Bone marrow (tissue), 2 donors: ENCODE measurements at regions not wholly inside any gene's neighbourhood (a gene's known extent, or its start where the extent isn't known, plus 50 kb on each side); places are given as distances from the start of the nearest gene placed in this dataset.

ENCODE experiments used
- DNase-seq, 2 donors: peaks; one replicate each; lab custom pipeline; 2025; lab: John Stamatoyannopoulos, UW

DNA sequence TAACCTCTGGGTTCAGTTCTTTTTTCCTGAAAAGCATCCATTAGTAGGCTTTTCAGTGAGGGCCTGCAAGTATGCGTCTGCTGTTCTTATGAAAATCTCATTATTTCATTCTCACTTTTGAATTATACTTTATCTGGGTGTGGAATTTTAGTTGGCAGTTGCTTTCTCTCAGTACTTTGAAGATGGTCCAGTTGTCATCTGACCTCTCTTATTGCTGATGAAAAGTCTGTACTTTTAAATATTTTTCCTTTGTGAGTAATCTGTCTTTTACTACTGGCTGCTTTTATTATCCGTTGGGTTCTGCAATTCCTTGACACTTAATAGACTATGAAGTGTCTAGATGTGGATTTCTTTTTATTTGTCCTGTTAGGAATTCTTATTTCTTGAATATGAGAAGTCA lies 307.8 kb downstream of the CYP26B1 start:
- no peak for DNase-seq

DNA sequence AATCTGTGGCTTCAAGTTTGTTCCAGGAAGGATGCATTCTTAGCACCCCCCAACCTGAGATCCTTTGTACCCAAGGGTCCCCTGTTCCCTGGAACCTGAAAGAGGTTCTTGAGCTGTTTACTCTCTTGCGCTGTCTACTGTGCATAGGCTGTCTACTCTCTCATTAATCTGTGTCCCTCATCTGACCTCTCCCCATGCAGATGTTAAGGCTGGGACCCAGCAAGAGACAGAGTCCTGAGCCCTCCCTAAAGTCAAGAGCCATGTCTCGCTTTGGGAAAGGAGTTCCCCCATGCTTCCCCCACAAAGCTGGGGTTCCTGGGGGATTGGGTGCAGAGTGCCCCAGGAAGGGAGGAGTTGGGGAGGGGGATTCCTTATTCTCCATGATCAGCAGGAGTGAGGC lies 312.9 kb downstream of the CYP26B1 start:
- no peak for DNase-seq

DNA sequence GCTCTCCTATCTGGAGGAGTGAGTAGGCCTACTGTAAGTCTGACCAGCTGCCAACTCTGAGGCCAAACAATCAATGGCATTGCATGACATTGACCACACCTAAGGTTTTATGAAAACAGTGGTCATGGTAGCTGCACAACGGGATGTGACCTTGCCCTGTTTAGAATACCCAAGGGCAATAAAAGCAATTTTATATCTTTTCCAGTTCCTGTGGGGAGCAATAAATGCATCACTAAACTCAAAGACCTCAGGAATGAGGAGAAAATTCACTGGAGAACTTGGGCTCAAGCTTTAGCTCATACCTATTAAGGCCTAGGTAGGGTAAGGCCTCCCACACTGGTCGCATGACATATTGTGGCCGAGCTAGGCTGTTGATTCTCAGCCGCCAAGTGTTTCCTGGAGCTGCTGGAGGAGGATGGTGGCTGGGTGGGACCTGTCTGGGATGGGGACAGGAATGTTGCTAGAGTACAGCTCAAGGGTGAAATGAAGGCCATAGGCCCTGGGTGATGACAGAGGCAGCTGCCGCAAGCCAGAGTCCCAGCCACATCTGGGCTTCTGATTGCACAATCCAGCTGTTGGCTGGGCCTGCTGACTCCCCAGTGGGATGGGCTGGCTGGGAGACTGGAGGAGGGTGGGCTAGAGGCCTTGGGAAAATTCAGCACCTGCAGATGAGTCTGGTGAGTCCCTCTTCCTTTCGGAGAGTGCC lies 313.7 kb downstream of the CYP26B1 start:
- DNase-seq: no peak

DNA sequence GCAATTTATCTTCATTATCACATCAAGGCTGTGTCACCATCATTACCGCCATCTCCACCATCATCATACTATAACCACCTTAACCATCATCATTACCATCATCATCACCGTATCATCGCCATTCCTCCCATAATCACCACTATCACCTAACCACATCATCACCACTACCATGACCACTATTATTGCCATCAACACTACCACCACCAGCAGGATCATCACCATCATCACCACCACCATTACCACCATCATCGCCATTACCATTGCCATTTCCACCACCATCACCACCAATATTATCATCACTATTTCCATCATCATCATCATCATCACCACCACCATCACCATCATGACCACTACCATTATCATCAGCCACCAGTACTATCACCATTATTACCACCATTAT lies 314.4 kb downstream of the CYP26B1 start:
- DNase-seq: no peak

DNA sequence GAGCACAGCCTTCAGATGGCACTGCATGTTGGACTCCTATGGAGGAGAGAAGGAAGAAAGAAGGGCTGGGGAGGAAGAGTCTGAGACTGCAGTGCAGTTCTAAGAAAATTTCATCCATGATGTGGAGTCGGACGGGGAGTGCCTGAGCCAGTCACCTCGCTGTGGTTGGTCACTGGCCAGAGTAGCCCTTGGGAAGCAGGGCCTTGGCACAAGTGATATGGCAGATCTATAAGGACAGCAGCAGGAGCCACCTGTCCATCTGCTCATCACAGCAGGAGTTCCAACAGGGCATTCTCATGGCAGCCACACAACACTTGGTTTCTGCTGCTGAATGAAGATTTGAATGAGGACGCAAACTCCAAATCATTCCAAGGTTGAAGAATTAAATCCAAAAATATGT lies 314.8 kb downstream of the CYP26B1 start:
- no peak for DNase-seq

DNA sequence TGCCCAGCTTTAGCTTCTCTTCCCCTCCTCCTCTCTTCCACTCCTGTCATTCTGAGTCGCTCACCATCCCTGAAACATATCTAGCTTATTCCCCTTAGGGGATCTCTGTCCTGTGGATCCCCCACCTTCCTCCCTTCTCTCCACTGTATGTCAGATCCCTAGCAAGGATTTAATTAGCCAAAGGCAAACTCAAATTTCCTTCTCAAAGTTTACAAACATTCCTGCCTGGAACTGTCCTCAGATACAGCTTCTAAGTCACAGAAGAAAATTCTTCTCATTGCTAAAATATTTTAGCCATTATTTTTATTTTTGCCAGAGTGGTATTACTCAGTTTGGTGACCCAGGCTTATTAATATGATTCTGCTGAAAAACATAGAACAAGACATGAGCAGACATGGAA lies 315.3 kb downstream of the CYP26B1 start:
- no peak for DNase-seq

DNA sequence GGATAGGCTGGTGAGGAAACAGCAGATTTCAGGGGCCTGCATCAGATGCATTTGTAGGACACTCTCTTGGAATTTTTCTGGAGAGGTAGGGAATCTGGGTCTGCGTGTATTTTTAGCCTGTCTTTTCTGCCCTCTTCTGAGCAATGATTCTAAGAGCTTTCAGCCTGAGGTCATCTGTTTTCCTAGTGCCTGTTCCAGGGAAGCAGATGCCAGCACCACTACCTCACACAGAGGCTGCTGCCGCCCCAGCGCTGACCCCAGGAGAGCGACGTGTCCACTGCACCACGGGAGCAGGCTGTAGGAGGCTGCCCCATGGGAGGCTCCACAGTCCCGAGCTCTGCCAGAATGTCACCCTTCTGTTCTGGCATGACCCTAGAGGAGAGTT lies 316.5 kb downstream of the CYP26B1 start:
- DNase-seq: no peak

DNA sequence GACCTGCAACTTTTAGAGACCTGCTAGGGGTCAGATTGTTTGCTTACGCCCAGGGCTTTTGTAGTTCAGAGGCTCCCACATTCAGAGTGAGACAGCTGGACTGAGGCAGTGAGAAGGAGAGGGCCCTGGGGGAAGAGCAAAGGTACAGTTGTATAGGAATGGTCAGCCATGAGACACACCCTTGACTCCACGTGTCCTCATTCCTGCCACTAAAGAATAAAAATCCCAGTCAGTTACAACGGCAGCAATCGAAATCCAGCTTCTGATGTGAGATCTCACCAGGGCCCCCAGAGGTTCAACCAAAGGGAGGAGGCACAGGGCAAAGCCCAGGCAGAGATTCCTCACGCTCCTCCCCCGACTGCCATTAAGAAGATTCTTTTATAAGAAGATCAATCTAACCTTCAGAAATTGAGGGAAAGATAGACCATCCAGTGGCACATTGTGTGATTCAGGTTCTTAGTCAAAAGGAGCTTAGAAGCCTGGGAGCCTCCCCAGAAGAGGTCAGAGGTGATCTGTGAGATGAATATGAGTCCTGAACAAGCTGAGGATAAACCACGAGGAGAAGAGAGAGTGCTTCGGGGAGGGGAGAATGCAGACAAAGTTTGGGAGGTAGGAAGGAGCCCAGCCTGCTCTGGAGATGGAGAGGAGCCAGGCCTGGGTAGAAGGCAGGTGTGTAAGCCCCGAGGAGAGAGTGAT lies 317.0 kb downstream of the CYP26B1 start:
- no peak for DNase-seq

DNA sequence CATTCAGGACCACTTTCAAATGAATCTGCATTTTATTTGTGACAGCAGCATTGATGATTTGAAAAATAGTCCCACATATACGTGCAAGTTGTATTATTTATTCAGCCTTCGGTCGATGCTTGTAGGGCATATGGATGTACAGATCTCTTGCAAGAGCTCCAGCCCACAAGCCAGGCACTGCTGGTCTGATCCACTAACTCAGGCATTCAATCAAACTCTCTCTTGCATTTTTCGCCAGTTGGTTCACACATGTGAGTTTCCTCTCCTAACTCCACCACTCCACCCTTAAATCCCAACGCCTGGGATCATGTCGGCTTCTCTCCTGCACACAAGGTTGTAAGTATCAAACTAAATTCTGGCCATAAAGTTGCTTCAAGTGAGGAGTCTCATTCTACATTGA lies 318.7 kb downstream of the CYP26B1 start:
- no peak for DNase-seq

DNA sequence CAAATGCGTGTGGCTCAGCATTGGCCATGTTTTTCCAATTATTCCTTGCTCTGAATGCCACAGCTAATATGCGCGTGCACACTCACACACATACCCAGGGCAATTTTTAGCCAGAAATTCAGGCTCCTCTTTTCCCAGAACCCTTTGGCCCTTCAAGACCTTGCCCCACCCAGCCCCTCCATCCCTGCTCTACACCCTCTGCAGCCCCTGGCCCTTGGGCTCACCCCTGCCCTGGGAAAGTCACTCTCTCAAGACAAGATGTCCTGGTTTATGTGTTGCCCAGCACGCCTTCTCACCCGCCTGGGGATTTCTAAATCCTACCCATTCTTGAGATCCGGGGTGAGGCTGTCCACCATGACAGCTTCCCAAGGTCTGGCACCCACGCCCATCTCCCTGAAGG lies 319.7 kb downstream of the CYP26B1 start:
- no peak for DNase-seq

DNA sequence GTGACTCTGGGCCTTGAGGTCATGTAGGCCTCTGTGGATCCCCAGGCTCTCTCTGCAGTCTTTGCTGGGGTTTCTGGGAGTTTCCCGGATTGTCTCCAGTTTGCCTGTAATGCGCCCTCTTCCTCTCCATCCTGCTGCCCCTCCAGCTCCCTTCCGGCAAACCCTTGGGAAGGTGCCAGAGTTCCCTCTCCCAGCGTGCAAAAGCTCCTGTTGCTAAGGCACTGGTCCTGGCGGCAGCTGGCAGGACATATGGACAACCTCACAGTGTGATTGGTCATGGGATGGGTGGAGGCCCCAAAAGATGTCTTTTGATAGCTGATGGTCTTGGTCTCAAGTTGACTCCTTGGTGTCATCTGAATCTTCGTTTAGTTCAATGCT lies 320.1 kb downstream of the CYP26B1 start:
- DNase-seq: no peak

DNA sequence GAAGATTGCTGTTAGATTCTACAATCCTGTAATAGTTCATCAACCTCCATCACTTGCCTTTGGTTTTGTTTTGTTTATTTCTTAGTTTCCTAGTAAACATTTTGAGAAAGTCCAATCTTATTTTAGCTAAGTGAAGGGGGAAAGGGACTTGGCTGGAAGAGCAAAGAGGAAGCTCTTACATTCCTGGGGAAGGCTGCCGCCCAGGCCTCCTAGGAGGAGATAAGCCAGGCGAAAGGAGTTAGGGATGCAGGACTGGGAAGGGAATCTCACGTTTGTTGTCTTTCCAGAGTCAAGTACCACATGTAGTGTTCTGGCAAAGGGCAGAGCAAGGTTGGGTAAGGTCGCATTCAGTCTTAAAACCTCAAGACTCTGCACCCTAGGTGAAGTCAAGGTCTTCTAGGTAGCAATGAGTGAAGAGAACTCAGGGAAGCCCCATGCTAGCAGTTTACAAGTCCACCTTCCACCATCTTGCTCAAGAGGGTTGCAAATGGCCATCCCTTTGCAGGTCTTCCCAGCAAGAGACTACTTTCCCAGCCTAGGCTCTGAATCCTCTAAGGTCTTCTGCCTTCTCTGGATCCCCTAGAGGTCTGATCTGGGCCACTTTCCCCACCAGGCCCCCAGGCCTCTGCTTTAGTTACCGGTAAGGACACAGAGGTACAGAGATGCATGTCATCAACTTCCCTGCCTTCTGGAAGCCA lies 320.7 kb downstream of the CYP26B1 start:
- DNase-seq: no peak

DNA sequence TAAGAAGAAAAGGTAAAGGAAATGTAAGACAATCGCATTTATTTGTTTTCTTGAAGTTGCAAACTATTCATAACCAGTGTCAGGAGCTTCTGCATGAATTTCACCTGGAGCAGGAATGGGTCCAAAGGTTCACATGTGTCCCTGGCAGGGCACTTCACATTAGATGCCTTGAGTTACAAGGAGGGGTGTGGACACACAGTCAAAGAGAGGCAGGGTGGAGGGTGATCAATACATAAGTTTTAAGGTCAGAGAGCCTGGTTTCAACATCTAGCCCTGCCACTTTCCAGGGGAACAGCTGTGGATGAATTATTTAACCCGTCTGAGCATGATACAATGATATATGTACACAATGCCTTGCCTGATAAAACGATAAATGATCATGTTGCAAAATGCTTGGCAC lies 321.4 kb downstream of the CYP26B1 start:
- DNase-seq: no peak

DNA sequence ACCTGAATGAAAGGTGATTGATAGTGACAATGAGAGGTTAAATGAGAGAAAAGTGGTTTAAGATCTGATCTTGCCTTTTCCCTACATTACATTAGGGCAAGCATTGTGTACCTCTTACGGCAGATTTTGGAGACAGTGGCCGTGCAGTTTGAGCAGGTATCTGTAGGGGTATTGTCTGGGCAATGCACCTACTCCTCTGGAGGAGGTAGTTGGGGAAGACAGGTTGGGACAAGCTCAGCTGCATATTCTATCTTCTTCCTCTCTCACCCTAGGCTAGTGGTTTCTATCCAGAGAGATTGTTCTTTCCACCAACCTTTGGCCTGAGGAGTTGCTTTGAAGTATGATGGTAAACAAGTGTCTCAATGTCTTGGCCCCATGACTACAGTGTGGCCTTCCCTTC lies 323.2 kb downstream of the CYP26B1 start:
- DNase-seq: no peak

DNA sequence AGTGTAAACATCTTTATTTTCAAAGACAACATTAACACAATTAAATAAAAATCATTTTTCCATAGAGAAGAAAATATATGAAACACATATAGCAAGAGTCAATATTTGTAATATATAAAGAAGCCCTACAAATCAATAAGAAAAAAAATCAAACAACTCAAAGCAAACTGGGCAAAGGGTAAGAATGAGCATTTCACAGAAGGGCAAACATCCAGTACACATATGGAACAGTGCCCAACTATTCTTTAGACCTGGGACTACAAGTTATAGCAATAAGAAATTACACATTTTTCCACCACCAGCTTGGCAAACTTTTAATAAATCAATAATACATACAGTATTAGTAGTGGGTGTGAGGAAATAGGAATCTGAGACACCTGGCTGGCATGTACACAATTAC lies 324.1 kb downstream of the CYP26B1 start:
- no peak for DNase-seq

DNA sequence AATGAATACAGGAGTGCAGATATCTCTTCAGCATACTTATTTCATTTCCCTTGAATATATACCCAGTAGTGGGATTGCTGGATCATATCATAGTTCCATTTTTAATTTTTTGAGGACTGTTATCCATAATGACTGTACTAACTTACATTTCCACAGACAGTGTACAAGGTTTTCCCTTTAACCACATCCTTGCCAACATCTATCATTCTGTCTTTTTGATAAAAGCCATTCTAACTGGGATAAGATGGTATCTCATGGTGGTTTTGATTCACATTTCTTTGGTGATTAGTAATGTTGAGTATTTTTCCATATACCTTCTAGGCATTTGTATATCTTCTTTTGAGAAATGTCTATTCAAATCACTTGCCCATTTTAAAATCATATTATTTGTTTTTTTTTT lies 325.2 kb downstream of the CYP26B1 start:
- no peak for DNase-seq

DNA sequence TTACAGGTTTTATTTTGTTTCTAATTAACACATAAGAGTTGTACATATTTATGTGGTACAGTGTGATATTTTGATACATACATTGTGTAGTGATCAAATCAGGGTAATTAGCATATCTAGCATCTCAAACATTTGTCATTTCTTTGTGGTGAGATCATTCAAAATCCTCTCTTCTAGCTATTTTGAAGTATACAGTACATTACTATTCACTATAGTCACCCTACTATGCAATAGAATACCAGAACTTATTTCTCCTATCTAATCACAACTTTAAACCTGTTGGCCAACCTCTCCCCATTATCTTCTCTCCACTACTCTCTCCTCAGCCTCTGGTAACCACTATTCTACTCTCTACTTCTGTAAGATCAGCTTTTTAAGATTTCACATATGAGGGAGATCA lies 325.8 kb downstream of the CYP26B1 start:
- DNase-seq: no peak

DNA sequence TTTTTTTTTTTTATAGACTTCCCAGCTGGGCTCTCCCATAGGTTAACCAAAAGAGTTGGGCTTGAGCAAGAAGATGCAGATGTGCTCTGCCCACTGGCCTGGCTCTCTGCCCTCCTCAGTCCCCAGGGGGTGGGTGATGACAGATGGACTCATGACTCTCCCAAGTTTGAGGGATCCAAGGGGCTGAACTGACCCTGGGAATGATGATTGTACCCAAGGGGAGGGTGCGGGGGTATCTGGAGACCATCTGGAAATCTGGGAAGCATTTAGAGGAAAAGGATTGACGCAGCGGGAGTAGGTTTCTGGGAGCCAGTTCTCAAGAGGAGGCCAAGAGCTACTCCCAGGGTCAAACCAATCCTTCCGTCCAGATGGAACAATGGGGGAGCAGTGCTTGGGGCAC lies 330.8 kb downstream of the CYP26B1 start:
- DNase-seq: no peak

DNA sequence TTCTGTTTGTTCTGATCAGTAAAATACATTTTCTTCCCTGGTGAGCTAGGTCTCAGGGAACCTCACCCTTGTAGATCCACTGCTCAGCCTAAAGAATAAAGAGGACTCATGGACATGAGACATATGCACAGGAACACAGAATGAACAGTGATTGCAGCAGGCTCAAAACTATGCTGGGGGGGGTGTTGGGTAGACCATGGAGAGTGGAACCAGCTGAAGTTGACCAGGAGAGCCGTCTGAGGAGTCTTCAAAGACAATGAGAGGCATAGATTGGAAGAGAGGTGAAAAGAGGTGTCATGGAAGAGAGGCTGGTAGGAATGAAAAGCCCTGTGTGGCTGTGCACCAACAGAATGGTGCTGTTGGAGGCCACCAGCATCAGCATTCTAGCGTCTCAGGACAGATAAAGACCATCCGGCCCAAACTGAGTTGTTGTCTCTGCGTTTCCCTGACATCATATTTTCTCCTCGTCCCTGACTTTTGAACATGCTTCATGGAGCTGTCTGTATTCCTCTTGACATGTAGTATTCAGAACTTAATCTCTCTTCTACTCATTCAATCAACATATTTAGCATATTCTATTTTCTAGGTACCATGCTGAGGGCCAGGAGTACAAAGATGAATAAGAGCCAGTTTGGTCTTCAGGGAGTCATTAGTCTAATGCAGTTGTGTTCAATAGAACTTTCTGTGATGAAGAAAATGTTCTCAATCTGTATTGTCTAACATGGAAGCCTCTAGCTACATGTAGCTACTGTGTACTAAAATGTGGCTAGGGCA lies 331.8 kb downstream of the CYP26B1 start:
- no peak for DNase-seq

DNA sequence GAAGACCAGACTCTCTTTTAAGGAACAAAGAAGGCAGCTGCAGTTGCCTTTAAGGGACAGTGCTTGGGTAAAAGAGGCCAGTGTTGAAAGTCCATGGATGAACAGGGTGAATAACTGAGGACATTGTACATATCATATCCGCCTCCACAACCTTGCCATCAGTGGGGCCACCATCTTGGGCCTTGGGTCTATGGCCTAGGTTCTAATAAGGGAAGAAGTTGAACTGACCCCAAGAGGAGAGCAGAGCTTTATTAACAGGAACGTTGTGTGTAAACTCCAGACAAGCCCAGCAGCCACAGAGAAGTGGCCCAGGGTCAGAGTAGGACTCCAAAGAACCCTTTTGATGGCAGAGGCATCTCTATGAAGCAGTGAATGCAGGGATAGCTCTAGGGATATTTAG lies 332.8 kb downstream of the CYP26B1 start:
- no peak for DNase-seq

DNA sequence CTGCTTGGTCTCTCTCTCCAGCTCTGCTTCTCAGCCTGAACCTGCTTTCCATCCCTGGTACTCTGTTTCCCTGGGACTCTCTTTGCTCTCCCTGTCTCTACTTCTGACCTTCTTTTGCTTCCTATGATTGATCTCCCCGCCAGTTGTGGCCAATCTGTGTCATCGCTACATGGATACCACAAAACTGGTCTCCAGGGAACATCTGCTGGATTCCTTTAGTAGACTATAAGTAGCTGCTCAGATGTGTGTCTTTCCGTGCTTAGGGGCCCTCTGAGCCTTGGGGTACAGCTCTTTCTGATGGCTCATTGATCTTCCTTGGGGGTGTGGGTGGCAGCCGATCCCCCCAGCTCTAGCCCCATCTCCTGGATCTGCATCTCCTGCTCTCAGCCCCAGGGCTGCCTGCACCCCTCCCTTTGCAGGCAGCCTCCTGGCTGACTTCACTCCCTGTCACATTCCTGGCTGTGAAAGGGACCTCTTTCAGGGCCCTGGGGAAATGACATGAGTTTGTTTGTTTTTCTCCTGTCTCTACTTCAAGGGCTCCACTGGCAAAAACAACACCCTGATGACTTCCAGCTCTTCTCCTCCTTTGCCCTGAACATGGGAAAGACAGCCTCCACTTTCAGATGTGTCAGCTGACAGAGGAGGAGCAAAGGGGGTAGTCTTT lies 333.7 kb downstream of the CYP26B1 start:
- DNase-seq: no peak

DNA sequence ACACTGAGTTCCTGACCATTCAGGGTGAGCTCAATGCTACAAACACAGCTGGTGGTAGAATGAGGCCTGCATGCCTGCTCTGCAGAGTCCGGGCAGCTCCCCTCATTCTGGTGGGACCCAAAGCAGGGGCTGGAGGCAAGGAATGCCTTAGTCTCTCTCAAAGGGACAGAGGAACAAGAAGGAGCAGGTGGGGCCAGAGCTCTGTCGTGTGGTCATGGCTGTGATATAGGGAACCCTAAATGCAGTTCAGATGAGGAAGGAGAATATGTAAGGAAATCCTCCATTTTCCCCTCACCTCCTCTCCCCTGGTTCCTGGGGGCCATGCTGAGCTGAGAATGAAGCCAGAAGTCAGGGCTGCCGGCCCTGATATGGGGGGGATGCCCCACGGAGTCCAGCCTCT lies 334.3 kb downstream of the CYP26B1 start:
- no peak for DNase-seq
